ENCODE measurements at regions not wholly inside any gene's neighbourhood (a gene's known extent, or its start where the extent isn't known, plus 50 kb on each side); places are given as distances from the start of the nearest gene placed in this dataset.
"Not testable (repeated sequence)": the region's sequence is repeated elsewhere in the genome, so short reads cannot be mapped to it uniquely, and the experiment has no call there.

- no peak overlapping the region for H3K27ac ChIP-seq (ENCODE audit: low read depth, low read length)
- H3K4me3 ChIP-seq (ENCODE audit: low read depth, low read length) = no peak overlapping the region
- H3K27me3 ChIP-seq (ENCODE audit: control insufficient read depth, insufficient read depth, low read length) = no peaks in the 10 kb centered on the region
- H3K9me3 ChIP-seq (ENCODE audit: control insufficient read depth, insufficient read depth, low read depth, low read length) = no peaks in the 10 kb centered on the region
- no peak overlapping the region for H3K9ac ChIP-seq (ENCODE audit: low read length)
- H3K36me3 ChIP-seq (ENCODE audit: control insufficient read depth, insufficient read depth, low read length) = no peaks in the 10 kb centered on the region
- peaks cover 40% of the 10 kb centered on the region for H3K4me1 ChIP-seq (ENCODE audit: control insufficient read depth, insufficient read depth, low read length)
Observed at GRCh38 chr17:74118504-74118903, 85.0 kb upstream of the RPL38 start.

- no peak overlapping the region for H3K4me3 ChIP-seq (ENCODE audit: low read depth, low read length)
- no peak overlapping the region for H3K9ac ChIP-seq (ENCODE audit: low read length)
- H3K27ac ChIP-seq (ENCODE audit: low read depth, low read length) = no peak overlapping the region
- H3K4me1 ChIP-seq (ENCODE audit: control insufficient read depth, insufficient read depth, low read length) = peaks cover 43% of the 10 kb centered on the region
- no peaks in the 10 kb centered on the region for H3K36me3 ChIP-seq (ENCODE audit: control insufficient read depth, insufficient read depth, low read length)
- H3K27me3 ChIP-seq (ENCODE audit: control insufficient read depth, insufficient read depth, low read length) = no peaks in the 10 kb centered on the region
- H3K9me3 ChIP-seq (ENCODE audit: control insufficient read depth, insufficient read depth, low read depth, low read length) = no peaks in the 10 kb centered on the region
Observed at GRCh38 chr17:74119049-74119580, 84.4 kb upstream of the RPL38 start.

GRCh38 chr17:74119965-74120364 lies 83.5 kb upstream of the RPL38 start:
- no peak overlapping the region for H3K9ac ChIP-seq (ENCODE audit: low read length)
- no peaks in the 10 kb centered on the region for H3K9me3 ChIP-seq (ENCODE audit: control insufficient read depth, insufficient read depth, low read depth, low read length)
- H3K27me3 ChIP-seq (ENCODE audit: control insufficient read depth, insufficient read depth, low read length) = no peaks in the 10 kb centered on the region
- H3K4me3 ChIP-seq (ENCODE audit: low read depth, low read length) = no peak overlapping the region
- H3K4me1 ChIP-seq (ENCODE audit: control insufficient read depth, insufficient read depth, low read length) = peaks cover 43% of the 10 kb centered on the region
- no peak overlapping the region for H3K27ac ChIP-seq (ENCODE audit: low read depth, low read length)
- H3K36me3 ChIP-seq (ENCODE audit: control insufficient read depth, insufficient read depth, low read length) = no peaks in the 10 kb centered on the region

- no peaks in the 10 kb centered on the region for H3K9me3 ChIP-seq (ENCODE audit: control insufficient read depth, insufficient read depth, low read depth, low read length)
- no peaks in the 10 kb centered on the region for H3K36me3 ChIP-seq (ENCODE audit: control insufficient read depth, insufficient read depth, low read length)
- no peak overlapping the region for H3K27ac ChIP-seq (ENCODE audit: low read depth, low read length)
- H3K4me3 ChIP-seq (ENCODE audit: low read depth, low read length) = no peak overlapping the region
- no peaks in the 10 kb centered on the region for H3K27me3 ChIP-seq (ENCODE audit: control insufficient read depth, insufficient read depth, low read length)
- H3K4me1 ChIP-seq (ENCODE audit: control insufficient read depth, insufficient read depth, low read length) = peaks cover 15% of the 10 kb centered on the region
- H3K9ac ChIP-seq (ENCODE audit: low read length) = no peak overlapping the region
Observed at GRCh38 chr17:74123350-74123749, 80.1 kb upstream of the RPL38 start.

GRCh38 chr17:74123866-74124444 lies 79.5 kb upstream of the RPL38 start:
- H3K4me3 ChIP-seq (ENCODE audit: low read depth, low read length) = no peak overlapping the region
- no peaks in the 10 kb centered on the region for H3K27me3 ChIP-seq (ENCODE audit: control insufficient read depth, insufficient read depth, low read length)
- H3K9ac ChIP-seq (ENCODE audit: low read length) = no peak overlapping the region
- peaks cover 13% of the 10 kb centered on the region for H3K4me1 ChIP-seq (ENCODE audit: control insufficient read depth, insufficient read depth, low read length)
- no peak overlapping the region for H3K27ac ChIP-seq (ENCODE audit: low read depth, low read length)
- no peaks in the 10 kb centered on the region for H3K9me3 ChIP-seq (ENCODE audit: control insufficient read depth, insufficient read depth, low read depth, low read length)
- no peaks in the 10 kb centered on the region for H3K36me3 ChIP-seq (ENCODE audit: control insufficient read depth, insufficient read depth, low read length)

GRCh38 chr17:74125156-74125555 lies 78.3 kb upstream of the RPL38 start:
- Histone ChIP-seq H3K36me3 (ENCODE audit: control insufficient read depth, insufficient read depth, low read length) (no peaks in the 10 kb centered on the region), H3K27ac (ENCODE audit: low read depth, low read length) (no peak overlapping the region), H3K4me1 (ENCODE audit: control insufficient read depth, insufficient read depth, low read length) (peaks cover 11% of the 10 kb centered on the region), H3K27me3 (ENCODE audit: control insufficient read depth, insufficient read depth, low read length) (no peaks in the 10 kb centered on the region), H3K9ac (ENCODE audit: low read length) (no peak overlapping the region), H3K9me3 (ENCODE audit: control insufficient read depth, insufficient read depth, low read depth, low read length) (no peaks in the 10 kb centered on the region), H3K4me3 (ENCODE audit: low read depth, low read length) (no peak overlapping the region)

- no peaks in the 10 kb centered on the region for H3K36me3 ChIP-seq (ENCODE audit: control insufficient read depth, insufficient read depth, low read length)
- no peak overlapping the region for H3K4me3 ChIP-seq (ENCODE audit: low read depth, low read length)
- no peaks in the 10 kb centered on the region for H3K9me3 ChIP-seq (ENCODE audit: control insufficient read depth, insufficient read depth, low read depth, low read length)
- no peaks in the 10 kb centered on the region for H3K27me3 ChIP-seq (ENCODE audit: control insufficient read depth, insufficient read depth, low read length)
- H3K9ac ChIP-seq (ENCODE audit: low read length) = no peak overlapping the region
- H3K4me1 ChIP-seq (ENCODE audit: control insufficient read depth, insufficient read depth, low read length) = peaks cover 11% of the 10 kb centered on the region
- no peak overlapping the region for H3K27ac ChIP-seq (ENCODE audit: low read depth, low read length)
Observed at GRCh38 chr17:74126179-74126900, 77.1 kb upstream of the RPL38 start.

GRCh38 chr17:74126959-74127358 lies 76.5 kb upstream of the RPL38 start:
- Histone ChIP-seq H3K9me3 (ENCODE audit: control insufficient read depth, insufficient read depth, low read depth, low read length) (0 out of 2 replicates have a peak, but pooled peaks cover 2% of the 10 kb centered on the region), H3K36me3 (ENCODE audit: control insufficient read depth, insufficient read depth, low read length) (no peaks in the 10 kb centered on the region), H3K27ac (ENCODE audit: low read depth, low read length) (no peak overlapping the region), H3K4me3 (ENCODE audit: low read depth, low read length) (no peak overlapping the region), H3K27me3 (ENCODE audit: control insufficient read depth, insufficient read depth, low read length) (no peaks in the 10 kb centered on the region), H3K9ac (ENCODE audit: low read length) (no peak overlapping the region), H3K4me1 (ENCODE audit: control insufficient read depth, insufficient read depth, low read length) (peaks cover 11% of the 10 kb centered on the region)

- Histone ChIP-seq H3K4me1 (ENCODE audit: control insufficient read depth, insufficient read depth, low read length) (peaks cover 9% of the 10 kb centered on the region), H3K27ac (ENCODE audit: low read depth, low read length) (no peak overlapping the region), H3K4me3 (ENCODE audit: low read depth, low read length) (no peak overlapping the region), H3K9me3 (ENCODE audit: control insufficient read depth, insufficient read depth, low read depth, low read length) (0 out of 2 replicates have a peak, but pooled peaks cover 3% of the 10 kb centered on the region), H3K36me3 (ENCODE audit: control insufficient read depth, insufficient read depth, low read length) (no peaks in the 10 kb centered on the region), H3K27me3 (ENCODE audit: control insufficient read depth, insufficient read depth, low read length) (no peaks in the 10 kb centered on the region), H3K9ac (ENCODE audit: low read length) (no peak overlapping the region)
Observed at GRCh38 chr17:74128456-74129211, 74.8 kb upstream of the RPL38 start.

- H3K9me3 ChIP-seq (ENCODE audit: control insufficient read depth, insufficient read depth, low read depth, low read length); H3K27ac ChIP-seq (ENCODE audit: low read depth, low read length); H3K9ac ChIP-seq (ENCODE audit: low read length); H3K4me1 ChIP-seq (ENCODE audit: control insufficient read depth, insufficient read depth, low read length); H3K36me3 ChIP-seq (ENCODE audit: control insufficient read depth, insufficient read depth, low read length); H3K4me3 ChIP-seq (ENCODE audit: low read depth, low read length); H3K27me3 ChIP-seq (ENCODE audit: control insufficient read depth, insufficient read depth, low read length): not testable (repeated sequence)
Observed at GRCh38 chr17:74129800-74130199, 73.7 kb upstream of the RPL38 start.

GRCh38 chr17:74130276-74130675 lies 73.2 kb upstream of the RPL38 start:
- Histone ChIP-seq H3K9ac (ENCODE audit: low read length) (no peak overlapping the region), H3K9me3 (ENCODE audit: control insufficient read depth, insufficient read depth, low read depth, low read length) (0 out of 2 replicates have a peak, but pooled peaks cover 3% of the 10 kb centered on the region), H3K4me3 (ENCODE audit: low read depth, low read length) (no peak overlapping the region), H3K36me3 (ENCODE audit: control insufficient read depth, insufficient read depth, low read length) (no peaks in the 10 kb centered on the region), H3K27ac (ENCODE audit: low read depth, low read length) (no peak overlapping the region), H3K27me3 (ENCODE audit: control insufficient read depth, insufficient read depth, low read length) (no peaks in the 10 kb centered on the region), H3K4me1 (ENCODE audit: control insufficient read depth, insufficient read depth, low read length) (peaks cover 9% of the 10 kb centered on the region)
